ENCODE measurements at regions not wholly inside any gene's neighbourhood (a gene's known extent, or its start where the extent isn't known, plus 50 kb on each side); places are given as distances from the start of the nearest gene placed in this dataset.

DNA sequence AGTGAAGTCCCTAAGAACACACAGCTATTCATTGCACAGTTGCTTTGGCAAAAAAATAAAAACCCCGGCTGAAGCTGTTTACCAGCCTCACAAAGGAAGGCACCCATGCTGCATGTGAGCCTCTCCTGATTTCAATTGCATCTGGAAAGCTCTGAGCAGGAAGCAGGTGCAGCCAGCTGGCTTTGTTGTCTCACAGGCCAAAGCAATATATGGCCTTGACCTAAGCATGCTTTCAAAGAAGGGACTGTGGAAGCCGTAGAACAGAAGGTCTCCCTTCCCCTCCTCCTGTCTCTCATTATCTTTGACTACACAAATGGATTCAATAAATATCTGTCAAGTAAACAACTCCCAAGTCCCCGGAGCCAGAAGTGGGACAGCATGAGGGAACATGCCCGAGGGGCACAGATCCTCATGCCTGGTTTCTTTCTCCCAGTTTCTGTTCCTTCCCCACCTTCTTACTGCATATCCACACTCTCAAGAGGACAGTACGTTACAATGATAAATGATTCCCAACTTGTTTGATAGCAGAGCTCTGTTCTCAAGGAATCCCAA is 57.2 kb upstream of the PCSK2 start:
- TF ChIP-seq, protein P1, sequence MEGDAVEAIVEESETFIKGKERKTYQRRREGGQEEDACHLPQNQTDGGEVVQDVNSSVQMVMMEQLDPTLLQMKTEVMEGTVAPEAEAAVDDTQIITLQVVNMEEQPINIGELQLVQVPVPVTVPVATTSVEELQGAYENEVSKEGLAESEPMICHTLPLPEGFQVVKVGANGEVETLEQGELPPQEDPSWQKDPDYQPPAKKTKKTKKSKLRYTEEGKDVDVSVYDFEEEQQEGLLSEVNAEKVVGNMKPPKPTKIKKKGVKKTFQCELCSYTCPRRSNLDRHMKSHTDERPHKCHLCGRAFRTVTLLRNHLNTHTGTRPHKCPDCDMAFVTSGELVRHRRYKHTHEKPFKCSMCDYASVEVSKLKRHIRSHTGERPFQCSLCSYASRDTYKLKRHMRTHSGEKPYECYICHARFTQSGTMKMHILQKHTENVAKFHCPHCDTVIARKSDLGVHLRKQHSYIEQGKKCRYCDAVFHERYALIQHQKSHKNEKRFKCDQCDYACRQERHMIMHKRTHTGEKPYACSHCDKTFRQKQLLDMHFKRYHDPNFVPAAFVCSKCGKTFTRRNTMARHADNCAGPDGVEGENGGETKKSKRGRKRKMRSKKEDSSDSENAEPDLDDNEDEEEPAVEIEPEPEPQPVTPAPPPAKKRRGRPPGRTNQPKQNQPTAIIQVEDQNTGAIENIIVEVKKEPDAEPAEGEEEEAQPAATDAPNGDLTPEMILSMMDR (conservative IDR thresholded peaks at IDR 0.05; ENCODE audit: low read length), result no peak
- TF ChIP-seq EZH2phosphoT487 (IDR thresholded peaks at IDR 0.05; ENCODE audit: borderline replicate concordance), result no peak
